Left ventricle myocardium inferior (tissue), 1 donor: ENCODE measurements at regions not wholly inside any gene's neighbourhood (a gene's known extent, or its start where the extent isn't known, plus 50 kb on each side); places are given as distances from the start of the nearest gene placed in this dataset.

ENCODE experiments used
- DNase-seq: peaks from one replicate; pipeline ENCODE4 v3.0.0-alpha.2; 2020
- H3K27ac ChIP-seq: fragments of 200-600 bp; replicated peaks from 2 replicates; pipeline ENCODE4 v1.8.0; 2021
- H3K27me3 ChIP-seq: fragments of 200-600 bp; 2 replicates; pipeline ENCODE4 v1.8.0; 2021; ENCODE audit warnings: low read depth
- H3K36me3 ChIP-seq: fragments of 200-600 bp; 2 replicates; pipeline ENCODE4 v1.8.0; 2021
- H3K4me1 ChIP-seq: fragments of 200-600 bp; 2 replicates; pipeline ENCODE4 v1.8.0; 2021
- H3K4me3 ChIP-seq: fragments of 200-600 bp; 2 replicates; pipeline ENCODE4 v1.8.0; 2021; ENCODE audit warnings: mild to moderate bottlenecking, moderate library complexity
- H3K9me3 ChIP-seq: fragments of 200-600 bp; replicated peaks from 2 replicates; pipeline ENCODE4 v1.8.0; 2021
- CTCF ChIP-seq: fragments of 200-600 bp; IDR thresholded peaks from 2 replicates; pipeline ENCODE4 v1.8.0; 2021; ENCODE audit warnings: antibody characterized with exemption, mild to moderate bottlenecking, borderline replicate concordance
- intact Hi-C: fragments of 100-400 bp; cut with micrococcal nuclease; formaldehyde crosslinking; loops from one replicate; pipeline ENCODE4 v1.11.0; 2022
- donor health status: DM: no; HTN: yes; CAD: no; lungs with severe emphysema.

DNA sequence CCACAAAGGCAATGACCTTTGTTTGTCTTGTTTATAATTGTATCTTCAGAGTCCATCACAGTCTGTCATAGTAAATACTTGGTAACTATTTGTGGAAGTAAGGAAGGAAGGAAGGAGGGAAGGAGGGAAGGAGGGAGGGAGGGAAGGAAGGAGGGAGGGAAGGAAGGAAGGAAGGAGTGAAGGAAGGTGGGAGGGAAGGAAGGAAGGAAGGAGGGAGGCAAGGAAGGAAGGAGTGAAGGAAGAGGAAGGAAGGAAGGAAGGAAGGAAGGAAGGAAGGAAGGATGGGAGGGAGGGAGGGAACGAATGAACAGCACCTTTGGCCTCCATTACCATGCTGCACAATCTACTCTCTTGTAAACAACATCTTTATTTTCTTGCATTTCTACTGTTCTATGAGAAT is 559.5 kb upstream of the PKN2 start:
- Histone ChIP-seq H3K4me3 (no peak overlapping the region), H3K4me1 (no peaks in the 10 kb centered on the region), H3K27ac (no peak overlapping the region), H3K27me3 (no peaks in the 10 kb centered on the region), H3K36me3 (no peaks in the 10 kb centered on the region), H3K9me3 (no peaks in the 10 kb centered on the region)
- intact Hi-C loops, result no loop called here
- TF ChIP-seq CTCF, result no peak
- no peak for DNase-seq

DNA sequence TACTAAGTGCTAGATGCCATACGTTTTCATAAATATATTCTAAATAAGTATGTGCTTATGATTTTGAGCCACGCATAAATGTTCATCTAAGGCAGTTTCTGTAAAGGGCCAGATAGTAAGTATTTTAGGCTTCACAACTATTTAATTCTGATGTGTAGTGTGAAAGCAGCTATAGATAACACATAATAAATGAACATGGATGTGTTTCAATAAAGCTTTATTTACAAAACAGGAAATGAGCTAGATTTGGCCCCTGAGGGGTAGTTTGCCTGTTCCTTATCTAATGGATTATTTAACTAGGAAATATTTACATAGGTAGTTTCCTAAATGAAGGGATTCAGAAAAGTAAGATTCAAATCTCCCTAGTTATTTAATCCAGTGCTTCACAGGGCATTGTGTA is 557.6 kb upstream of the PKN2 start:
- peaks cover 5% of the 10 kb centered on the region for H3K9me3 ChIP-seq
- H3K36me3 ChIP-seq, result no peaks in the 10 kb centered on the region
- no peak for TF ChIP-seq CTCF
- no peak for DNase-seq
- no peaks in the 10 kb centered on the region for H3K27me3 ChIP-seq
- no peak overlapping the region for H3K4me3 ChIP-seq
- no peaks in the 10 kb centered on the region for H3K4me1 ChIP-seq
- intact Hi-C loops, result no loop called here
- no peak overlapping the region for H3K27ac ChIP-seq

GRCh38 chr1:88133991-88134390 is 550.1 kb upstream of the PKN2 start:
- H3K4me3 ChIP-seq, result no peak overlapping the region
- H3K4me1 ChIP-seq, result no peaks in the 10 kb centered on the region
- no peaks in the 10 kb centered on the region for H3K36me3 ChIP-seq
- TF ChIP-seq CTCF, result no peak
- no peak overlapping the region for H3K27ac ChIP-seq
- H3K27me3 ChIP-seq, result no peaks in the 10 kb centered on the region
- no peak for DNase-seq
- intact Hi-C loops, result no loop called here
- peaks cover 14% of the 10 kb centered on the region for H3K9me3 ChIP-seq

- H3K4me3 ChIP-seq, result no peak overlapping the region
- no peaks in the 10 kb centered on the region for H3K4me1 ChIP-seq
Measured at GRCh38 chr1:88134983-88135921, 548.8 kb upstream of the PKN2 start.

DNA sequence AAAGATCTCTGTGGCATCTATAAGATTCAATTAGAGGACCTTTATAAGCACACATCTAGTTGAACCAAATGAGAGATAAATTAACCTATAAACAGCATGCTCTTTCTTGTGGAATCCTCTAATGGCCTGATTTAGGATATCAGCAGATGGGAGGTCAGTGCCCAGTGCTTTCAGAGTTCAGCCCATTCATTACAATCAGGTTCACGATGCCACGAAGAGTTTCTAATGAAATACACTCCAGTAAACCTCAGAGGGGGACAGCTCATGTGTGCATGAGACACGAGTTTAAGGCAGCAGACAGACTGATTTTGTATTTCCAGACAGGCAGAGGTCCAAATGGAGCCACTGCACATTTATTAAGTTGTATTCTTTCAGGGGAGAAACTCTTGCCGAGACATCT is 544.4 kb upstream of the PKN2 start:
- H3K36me3 ChIP-seq, result no peaks in the 10 kb centered on the region
- no peak for DNase-seq
- no peak overlapping the region for H3K27ac ChIP-seq
- intact Hi-C loops, result no loop called here
- no peaks in the 10 kb centered on the region for H3K9me3 ChIP-seq
- H3K4me3 ChIP-seq, result no peak overlapping the region
- H3K27me3 ChIP-seq, result no peaks in the 10 kb centered on the region
- TF ChIP-seq CTCF, result no peak
- no peaks in the 10 kb centered on the region for H3K4me1 ChIP-seq

More at GRCh38 chr1:88134983-88135921, 548.8 kb upstream of the PKN2 start:
- intact Hi-C loops, result no loop called here
- no peak for DNase-seq
- peaks cover 14% of the 10 kb centered on the region for H3K9me3 ChIP-seq
- H3K27ac ChIP-seq, result no peak overlapping the region
- H3K27me3 ChIP-seq, result no peaks in the 10 kb centered on the region
- H3K36me3 ChIP-seq, result no peaks in the 10 kb centered on the region
- no peak for TF ChIP-seq CTCF
